Stimulated activated CD4-positive, alpha-beta T cell treated with anti-CD3 and anti-CD28 coated beads, Interleukin-4, amount 100 ng/mL, for 48 hours (primary cell): ENCODE measurements at regions not wholly inside any gene's neighbourhood (a gene's known extent, or its start where the extent isn't known, plus 50 kb on each side); places are given as distances from the start of the nearest gene placed in this dataset.
"Not testable (repeated sequence)": the region's sequence is repeated elsewhere in the genome, so short reads cannot be mapped to it uniquely, and the experiment has no call there.

Experiments used
- DNase-seq, 2 donors: peaks; one replicate each; pipeline ENCODE4 v3.0.0-alpha.2; 2020; ENCODE audit warnings: low read depth in 2 of 2

DNA sequence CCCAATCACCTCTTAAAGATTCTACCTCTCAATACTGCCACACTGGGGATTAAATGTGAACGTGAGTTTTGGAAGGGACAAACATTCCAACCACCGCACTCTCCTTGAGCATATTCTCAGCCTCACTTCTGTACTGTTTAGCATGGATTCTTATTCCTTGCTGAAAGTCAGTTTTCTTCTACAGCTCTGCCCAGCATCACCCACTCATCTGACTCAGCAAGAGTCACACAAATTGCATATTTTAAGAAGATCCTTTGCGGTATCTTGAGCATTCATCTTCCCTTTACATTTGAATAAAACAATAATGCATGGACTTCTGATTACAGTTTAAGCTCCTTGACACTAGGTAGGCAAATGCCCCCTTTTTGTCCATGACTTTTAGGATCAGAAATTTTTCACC lies 251.6 kb upstream of the MKLN1 start:
- DNase-seq: no peak

DNA sequence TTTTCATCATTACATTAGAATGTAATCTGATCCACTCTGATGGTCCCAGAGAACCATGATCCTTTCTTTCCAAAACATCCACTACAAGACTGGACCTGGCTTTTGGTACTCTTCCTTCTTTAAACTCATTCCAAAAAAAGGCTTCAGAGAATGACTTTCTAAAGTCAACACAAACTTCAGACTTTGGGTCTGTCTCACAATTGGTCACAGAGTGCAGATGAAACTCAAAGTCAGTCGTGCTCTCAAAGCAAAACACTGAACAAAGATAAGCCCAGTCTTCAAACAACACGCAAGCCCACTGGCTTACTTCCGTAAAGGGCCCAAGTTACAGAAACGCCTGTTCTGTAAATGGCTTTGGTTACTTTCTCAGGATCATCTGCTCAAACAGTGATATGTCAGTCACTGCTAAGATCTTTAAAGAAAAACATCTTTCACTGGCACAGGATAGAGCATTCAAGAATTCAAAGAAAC lies 250.9 kb upstream of the MKLN1 start:
- no peak for DNase-seq

DNA sequence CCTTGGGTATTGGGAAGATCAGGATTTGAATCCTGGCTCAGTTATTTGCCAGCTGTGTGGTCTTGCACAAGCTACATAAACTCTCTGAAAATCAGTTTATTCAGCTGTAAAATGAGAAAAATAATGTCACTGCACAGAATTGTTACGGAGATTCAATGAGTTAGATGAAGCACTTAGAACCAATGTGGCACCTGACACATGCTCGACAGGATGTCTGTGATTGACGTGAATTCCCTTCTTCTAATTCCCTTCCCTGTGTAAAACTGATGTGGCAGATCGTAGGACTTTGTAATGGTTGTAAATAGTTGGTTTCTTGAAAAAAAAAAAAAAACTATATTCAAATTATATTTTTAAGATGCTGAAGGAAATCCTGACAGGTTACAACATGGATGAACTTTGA lies 249.9 kb upstream of the MKLN1 start:
- no peak for DNase-seq

DNA sequence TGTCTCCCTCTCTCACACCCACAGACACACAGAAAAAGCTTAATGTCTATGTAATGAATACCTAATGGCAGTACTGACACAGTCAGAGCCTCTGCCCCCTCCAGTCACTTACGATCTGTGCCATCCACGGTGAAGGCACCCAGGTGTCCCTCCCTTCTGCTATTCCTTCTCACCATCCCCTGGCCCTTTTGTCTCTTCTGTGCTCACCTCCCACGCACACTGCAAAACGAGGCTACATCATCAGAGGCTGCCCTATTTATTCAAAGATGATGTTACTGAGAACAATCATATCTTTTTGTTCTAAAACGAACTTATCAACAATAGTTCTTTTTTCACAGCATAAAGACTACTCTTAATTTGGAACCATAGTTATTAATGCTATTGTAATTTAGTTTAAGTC lies 246.9 kb upstream of the MKLN1 start:
- DNase-seq: no peak

DNA sequence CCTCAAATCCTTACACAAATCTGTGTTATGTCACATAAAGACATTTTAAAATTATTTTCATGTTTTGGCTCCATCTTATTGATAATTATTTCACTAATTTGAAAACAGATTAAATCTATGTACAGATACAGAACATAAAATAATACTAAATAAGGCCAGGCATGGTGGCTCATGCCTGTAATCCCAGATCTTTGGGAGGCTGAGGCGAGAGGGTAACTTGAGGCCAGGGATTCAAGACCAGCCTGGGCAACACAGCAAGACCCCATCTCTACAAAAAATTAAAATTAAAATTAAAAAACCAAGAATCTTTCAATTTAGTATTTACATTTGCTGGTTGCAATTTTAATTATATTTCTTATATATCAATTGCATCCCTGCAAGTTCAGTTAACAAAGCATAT lies 246.4 kb upstream of the MKLN1 start:
- no peak for DNase-seq

DNA sequence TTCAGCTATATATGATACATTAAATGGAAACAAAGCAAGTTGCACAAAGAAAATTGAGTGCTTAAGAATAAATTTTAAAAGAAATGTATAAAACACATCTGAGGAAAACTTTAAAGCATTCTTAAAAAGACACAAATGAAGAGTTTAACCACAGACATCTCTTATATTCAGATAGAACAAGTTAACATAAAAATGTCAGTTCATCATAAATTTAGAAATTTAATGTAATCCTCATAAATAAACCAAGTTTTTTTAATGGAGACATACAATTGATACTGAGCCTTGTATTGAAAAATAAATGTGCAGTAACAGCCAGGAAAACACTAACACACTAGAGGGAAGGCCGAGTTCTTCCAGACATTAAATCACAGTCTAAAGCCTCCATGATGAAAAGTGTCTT lies 243.9 kb upstream of the MKLN1 start:
- DNase-seq: no peak

DNA sequence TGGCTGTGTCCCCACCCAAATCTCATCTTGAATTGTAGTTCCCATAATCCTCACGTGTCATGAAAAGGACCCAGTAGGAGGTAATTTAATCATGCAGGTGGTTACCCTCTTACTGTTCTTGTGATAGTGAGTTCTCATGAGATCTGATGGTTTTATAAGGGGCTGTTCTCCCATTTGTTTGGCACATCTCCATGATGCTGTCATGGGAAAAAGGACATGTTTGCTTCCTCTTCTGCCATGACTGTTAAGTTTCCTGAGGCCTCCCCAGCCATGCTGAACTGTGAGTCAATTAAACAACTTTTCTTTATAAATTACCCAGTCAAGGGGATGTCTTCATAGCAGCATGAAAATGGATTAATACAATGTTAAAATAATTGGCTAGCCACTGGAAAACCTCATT lies 243.3 kb upstream of the MKLN1 start:
- not testable (repeated sequence) for DNase-seq

DNA sequence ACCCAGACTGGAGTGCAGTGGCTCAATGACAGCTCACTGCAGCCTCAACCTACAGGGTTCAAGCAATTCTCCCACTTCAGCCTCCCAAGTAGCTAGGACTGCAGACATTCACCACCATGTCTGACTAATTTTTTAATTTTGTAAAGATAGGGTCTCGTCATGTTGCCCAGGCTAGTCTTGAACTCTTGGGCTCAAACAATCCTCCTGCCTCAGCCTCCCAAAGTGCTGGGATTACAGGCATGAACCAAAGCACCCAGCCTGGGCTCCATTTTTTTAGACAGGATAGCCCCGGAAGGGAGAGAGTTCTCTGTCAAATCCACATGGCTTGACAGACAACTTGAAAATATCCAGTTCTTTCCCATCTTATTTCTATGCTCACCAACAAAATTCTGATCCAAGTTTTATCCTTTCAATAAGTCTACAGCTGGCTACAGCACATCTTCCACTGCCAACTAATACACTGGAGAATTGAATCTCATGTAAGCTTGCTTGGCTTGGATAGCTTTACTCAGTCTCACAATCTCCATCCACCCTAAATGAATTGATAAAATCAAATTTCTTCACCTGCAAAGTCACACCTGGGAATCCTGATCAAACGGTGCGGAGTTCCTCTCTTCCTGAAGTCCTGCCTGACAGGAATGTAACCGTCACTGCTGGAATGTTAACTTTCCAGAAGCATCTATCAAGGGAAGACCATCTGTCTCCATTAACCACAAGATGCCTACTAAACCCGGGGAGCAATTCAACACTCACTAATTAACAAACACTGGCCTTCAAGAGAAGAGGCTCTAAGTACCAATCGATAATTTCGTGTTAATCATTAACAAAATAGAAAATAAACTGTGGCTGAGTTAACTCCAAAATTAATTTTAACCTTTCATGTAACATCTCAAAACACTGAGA lies 239.7 kb upstream of the MKLN1 start:
- no peak for DNase-seq

DNA sequence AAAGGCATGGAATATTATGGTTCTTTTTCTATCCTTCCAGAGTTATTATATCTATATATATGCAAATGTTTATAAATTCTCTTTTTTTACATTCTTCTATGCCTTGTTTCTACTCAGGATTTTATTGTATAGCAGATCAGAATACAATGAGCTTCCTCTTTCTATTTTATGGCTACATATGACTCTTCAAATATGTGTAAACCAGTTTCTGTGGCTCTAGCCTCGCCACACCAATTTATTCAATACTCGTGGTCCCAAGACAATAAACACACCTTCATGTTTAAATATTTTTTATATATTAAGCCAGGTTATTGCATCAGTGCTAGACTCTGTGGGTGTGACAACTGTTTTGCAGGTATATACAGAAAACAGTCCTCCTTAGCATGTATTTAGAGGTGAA lies 237.5 kb upstream of the MKLN1 start:
- no peak for DNase-seq

DNA sequence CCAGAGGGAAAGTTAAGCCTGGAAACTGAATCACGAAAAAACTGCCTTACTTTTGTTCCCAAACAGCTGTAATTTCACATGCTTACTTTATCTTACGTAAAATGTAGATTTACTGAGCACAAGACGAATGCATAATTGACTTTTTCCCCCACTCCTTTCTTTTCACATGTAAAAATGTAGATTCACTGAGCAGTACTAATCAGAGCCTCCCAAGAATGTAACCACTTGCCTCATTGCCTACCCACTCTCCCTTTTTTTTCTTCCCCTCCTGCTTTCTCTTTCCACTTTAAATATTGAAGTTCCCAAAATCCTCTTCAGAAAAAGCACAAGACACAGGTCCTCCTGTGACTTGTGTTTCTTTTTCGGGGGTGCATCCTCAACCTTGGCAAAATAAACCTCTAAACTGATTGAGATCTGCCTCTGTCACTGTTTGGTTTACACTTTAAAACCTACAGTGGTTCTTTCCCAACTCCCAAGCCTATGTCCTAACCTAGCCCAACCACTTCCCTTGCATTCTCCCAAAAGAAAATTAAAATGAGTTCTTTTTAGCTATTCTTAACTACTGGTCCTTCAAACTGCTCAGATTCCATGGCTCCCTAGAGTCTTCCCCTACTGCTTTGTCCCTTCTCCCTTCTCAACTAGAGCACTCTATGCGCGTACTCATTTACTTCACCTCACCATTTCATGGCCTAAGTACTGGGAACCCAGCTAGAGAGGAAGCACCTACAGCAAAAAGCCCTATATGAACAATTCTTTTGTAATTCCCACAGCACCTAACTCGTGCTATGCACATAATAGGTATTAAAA lies 236.6 kb upstream of the MKLN1 start:
- DNase-seq: no peak

DNA sequence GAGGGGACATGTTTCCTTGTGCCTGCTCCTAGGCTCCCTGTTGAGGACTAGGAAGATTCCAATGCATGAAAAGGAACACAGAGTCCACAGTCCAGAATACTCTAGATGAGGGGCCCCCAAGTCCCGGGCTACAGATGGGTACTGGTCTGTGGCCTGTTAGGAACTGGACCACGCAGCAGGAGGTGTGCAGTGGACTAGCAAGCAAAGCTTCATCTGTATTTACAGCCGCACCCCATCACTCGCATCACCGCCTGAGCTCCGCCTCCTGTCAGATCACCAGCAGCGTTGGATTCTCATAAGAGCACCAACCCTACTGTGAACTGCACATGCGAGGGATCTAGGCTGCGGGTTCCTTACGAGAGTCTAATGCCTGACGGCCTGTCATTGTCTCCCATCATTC lies 233.0 kb upstream of the MKLN1 start:
- no peak for DNase-seq

DNA sequence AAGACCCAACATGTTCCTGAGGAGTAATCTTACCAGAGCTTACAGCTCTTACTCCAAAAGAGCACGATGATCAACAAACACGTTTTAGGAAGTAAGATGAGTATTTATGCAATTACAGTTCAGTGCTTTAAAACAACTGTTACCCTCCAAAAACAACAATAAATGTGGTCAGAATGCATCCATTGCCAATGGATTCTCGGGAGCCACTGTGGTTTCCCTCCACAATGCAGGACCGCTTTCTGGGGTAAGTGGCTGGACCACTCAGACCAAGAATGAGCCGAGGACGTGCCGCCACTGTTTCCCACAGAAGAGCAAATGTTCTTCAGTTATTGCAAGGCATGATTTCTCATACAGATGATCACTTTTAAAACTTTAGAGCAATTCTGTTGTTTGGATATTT lies 232.3 kb upstream of the MKLN1 start:
- DNase-seq: no peak

DNA sequence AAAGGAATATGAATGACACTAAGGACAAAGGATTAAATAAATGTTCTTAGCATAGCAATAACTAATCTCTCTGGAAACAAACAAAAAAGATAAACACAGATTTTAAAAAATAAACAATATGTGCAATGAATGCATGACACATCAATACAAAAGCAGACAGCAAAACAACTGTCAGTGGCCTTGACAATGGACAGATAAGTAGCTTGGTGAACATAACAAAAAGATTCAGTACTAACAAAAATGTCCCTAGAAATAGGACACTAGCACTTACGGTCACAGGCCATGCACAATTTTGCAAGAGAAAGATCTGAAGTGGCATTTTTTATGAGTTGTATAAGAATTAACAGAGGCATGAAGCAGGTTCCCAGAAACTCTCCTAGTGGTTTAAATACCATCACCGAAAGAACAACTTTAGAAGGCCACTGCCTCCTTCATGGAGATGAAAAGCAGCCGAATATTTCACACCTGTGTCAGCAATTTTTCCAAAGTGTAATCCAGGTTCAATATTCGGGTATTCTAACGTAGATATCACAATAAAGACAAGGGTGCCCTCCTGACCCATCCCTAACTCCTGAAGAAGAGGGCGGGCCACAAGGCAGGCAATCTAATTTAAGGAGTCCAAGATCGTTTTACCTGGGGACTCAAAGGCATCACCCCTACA lies 231.3 kb upstream of the MKLN1 start:
- no peak for DNase-seq

DNA sequence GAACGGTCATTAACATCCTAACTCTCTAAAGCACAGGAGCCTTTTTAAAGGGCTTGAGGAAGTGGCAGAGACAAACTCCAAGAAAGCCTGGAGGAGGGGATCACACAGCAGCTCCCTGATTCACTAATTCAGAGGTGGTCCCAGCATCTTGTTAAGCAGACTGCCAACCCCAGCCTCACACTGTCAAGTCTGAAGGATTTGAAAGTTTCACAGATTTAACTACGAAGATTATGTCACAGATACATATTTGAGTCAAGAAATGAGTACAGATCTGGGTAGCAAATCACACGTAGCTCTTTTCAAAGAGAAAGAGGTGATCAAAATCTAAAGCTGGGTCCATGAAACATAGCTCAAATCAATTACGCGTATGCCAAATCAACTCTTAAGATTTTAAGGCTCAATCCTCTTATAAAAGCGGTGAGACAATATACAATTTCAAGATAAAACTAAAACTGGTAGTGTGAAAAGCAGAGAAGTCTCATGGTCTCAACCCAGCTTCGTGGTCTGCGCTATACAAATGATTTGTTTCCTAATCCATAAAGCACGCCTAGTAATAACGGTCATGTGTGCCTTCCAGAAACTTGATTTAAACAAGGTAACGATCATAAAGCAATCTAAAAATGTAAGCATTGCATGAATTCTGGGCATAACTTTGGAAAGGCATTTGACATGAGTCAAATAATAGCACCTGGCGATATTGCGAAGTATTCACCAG lies 229.9 kb upstream of the MKLN1 start:
- DNase-seq: no peak

DNA sequence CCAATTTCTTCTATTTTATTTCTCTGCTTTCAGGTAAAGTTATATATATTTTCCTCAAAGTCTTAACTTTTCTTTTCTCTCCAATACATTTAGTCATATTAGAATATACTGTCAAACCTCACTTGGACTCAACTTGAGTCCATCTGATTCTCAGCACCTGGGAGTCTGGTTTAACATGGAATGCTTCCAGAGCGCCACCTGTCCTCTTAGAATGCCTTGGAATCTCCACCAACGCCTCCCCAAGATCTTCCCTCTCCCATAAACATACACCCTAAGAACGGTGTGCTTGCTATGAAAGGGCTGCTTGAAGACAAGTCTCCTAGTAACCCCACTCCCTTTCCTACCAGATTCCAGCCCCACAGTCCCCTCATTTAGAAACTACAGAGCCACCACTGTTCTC lies 229.1 kb upstream of the MKLN1 start:
- DNase-seq: no peak

DNA sequence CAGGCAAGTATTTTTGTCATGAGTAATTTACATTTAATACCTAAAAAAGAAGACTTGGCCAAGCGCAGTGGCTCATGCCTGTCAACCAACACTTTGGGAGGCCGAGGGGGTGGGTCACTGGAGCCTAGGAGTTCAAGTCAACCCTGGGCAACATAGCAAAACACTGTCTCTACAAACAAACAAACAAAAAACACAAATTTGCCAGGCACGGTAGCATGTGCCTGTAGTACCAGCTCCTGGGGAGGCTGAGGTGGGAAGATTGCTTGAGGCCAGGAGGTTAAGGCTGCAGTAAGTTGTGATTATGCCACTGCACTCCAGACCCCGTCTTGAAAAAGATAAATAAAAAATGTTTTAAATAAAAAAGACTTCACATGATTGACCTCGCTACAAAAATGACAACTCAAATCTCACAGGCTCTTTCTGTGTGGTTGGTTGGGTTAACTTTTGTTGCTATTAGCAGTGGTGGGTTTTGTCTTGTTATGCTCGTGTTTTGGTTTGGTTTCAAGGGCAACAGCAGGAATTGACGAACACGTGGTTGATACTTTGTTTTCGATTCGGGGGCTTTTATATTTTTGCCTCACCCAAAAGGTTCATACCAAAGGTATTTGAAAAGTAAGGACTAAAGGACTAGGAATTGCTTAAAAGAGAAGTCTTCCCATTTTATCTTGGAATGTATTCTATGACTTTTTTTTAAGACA lies 227.2 kb upstream of the MKLN1 start:
- DNase-seq: no peak

DNA sequence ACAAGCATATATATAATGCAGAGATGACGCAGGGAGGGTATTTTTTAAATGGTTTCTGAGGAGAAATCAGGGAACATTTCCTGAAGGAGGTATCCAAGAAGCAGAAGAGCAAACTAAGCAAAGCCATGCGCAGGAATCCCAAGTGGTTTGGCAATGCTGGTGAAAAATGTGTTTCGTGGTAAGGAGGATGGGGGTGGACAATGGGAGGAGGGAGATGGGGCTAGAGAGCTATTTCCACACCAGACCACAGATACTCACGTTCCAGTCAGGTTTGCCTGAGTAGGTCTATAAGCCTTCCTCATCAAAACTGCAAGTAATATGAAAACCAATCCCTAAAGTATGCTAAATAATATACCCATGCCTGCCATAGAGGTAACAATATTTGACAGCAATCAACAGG lies 223.7 kb upstream of the MKLN1 start:
- DNase-seq: no peak

DNA sequence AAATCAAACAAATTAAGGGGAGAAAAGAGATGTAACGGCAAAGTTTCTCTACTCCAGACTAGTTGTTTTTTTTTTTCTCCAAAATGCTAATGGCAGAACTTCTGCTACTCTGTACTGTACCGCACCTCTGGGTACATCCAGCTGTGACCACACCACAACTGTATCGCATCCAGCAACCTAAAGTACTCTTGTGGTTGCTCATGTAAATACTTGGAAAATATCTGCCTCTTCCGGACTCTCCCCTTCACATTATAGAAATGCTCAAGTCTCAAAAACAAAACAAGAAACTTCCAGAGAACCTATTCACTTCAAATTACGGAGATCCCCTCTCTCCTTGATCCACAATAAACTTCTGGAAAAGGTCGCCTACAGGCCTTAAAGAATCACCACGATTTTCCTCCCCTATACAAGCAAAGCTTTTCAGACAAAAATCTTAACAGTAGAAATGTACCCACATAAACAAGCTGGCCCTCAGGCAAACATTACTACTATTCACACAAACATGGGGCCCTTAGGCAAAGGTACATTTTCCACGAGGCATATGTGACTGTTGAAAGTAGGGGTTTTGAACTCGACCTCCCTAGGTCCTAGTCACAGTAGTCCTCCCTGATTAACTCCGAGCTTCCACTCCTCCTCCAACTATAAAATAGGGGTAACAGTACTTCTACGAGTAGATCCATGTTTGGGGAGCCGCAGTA lies 222.9 kb upstream of the MKLN1 start:
- no peak for DNase-seq

DNA sequence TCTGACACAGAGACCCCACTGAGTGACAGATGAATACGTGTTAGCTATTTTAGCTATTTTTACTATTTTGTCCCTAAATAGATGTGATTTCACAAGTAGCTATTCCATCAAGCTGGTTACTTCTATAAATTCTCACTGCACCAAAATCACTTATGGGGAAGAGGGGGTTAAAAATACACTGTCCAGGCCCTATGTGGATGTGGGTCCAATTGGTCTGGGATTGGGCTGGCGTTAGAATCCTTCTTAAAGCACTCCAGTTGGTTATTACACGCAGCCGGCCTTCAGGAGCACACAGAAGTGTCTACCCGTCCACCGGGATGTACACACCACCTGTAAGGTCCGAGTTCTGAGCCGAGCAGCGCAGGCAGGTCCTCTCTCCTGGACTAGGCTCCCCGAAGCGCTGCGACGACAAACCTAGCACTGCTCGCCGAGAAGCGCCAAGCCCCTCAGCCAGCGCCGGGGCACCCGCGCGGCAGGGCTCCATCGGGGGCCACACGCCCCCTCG lies 222.3 kb upstream of the MKLN1 start:
- DNase-seq: no peak
